SH-SY5Y (cell line): ENCODE measurements at regions not wholly inside any gene's neighbourhood (a gene's known extent, or its start where the extent isn't known, plus 50 kb on each side); places are given as distances from the start of the nearest gene placed in this dataset.

Source experiments
- GATA2 ChIP-seq: IDR thresholded peaks from 2 replicates; pipeline ENCODE4 v1.6.1; 2011; ENCODE audit warnings: mild to moderate bottlenecking, low read depth, low read length
- GATA3 ChIP-seq: IDR thresholded peaks from 2 replicates; pipeline ENCODE4 v1.6.1; 2011; ENCODE audit warnings: low read depth, mild to moderate bottlenecking, low read length, moderate library complexity

DNA sequence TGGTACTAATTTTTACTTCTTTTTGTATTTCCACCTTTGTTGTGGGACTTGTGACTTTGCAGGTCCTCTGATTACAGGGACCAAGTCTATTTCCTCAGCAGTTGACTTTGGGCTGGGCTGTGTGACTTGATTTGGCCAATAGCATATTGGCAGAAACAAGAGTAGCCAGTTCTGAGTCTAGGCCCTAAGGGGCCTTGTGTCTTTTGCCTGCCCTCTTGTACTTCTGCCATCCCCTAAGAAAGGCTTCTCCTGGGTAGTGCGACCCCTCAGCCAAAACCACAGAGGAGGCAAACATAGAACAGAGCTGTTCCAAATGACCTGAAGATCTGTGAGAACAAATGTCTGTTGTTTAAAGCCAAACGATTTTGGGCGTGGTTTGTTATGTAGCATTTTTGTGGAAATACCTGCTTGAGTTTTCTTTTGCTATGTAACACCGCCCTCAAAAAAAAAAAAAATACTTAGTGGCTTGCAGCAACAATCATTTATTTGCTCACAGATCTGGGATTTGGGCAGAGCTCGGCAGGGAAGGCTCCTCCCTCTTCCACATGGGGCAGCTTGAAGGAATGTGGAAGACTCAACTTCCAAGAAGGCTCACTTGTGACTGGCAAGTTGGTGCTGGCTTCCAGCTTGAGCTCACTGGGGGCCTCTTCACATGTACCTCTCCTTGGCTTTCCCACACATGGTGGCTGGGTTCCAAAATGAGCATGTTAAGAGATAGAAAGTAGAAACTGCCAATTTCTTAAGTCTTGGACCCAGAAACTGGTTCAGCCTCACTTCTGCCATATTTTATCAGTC, 423.0 kb upstream of the CNKSR2 start:
- TF ChIP-seq GATA3, result no peak
- no peak for TF ChIP-seq GATA2
